PC-9 (cell line): ENCODE measurements at regions not wholly inside any gene's neighbourhood (a gene's known extent, or its start where the extent isn't known, plus 50 kb on each side); places are given as distances from the start of the nearest gene placed in this dataset.

Experiments
- EZH2 ChIP-seq: fragments of 200-600 bp; sonication (generic); IDR thresholded peaks from 2 replicates; pipeline ENCODE4 v1.8.0; 2017; ENCODE audit warnings: antibody characterized with exemption, low read depth
- TF ChIP-seq, protein P1 (sequence below): fragments of 200-600 bp; sonication (generic); conservative IDR thresholded peaks from 2 replicates; pipeline ENCODE4 v1.6.1; 2017; ENCODE audit warnings: mixed run types, antibody characterized with exemption, mild to moderate bottlenecking, moderate library complexity

DNA sequence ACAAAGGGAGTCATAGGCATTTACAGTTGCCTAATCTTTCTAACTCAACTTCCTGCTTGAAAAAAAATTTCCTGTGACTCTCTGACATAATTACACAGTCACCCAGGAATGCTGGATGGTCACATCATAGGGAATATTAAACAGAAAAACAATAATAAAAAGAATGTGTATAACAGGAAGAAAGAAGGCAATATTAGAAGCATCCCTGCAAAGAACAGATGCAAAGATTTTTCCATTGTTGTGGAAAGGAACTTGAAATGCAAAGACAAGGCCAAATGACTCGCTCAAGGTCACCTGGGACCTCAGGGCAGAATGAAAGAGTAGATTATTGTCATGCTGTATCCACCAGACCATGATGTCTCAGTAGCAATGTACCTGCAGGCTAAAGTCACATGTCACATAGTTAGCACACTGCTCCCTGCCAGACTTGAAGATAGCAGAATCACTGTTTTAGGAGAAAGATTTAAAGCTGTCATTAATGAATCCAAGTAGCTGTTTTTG is 184.3 kb downstream of the CYYR1 start:
- TF ChIP-seq, protein P1, sequence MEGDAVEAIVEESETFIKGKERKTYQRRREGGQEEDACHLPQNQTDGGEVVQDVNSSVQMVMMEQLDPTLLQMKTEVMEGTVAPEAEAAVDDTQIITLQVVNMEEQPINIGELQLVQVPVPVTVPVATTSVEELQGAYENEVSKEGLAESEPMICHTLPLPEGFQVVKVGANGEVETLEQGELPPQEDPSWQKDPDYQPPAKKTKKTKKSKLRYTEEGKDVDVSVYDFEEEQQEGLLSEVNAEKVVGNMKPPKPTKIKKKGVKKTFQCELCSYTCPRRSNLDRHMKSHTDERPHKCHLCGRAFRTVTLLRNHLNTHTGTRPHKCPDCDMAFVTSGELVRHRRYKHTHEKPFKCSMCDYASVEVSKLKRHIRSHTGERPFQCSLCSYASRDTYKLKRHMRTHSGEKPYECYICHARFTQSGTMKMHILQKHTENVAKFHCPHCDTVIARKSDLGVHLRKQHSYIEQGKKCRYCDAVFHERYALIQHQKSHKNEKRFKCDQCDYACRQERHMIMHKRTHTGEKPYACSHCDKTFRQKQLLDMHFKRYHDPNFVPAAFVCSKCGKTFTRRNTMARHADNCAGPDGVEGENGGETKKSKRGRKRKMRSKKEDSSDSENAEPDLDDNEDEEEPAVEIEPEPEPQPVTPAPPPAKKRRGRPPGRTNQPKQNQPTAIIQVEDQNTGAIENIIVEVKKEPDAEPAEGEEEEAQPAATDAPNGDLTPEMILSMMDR: no peak
- TF ChIP-seq EZH2: no peak
